ENCODE measurements at regions not wholly inside any gene's neighbourhood (a gene's known extent, or its start where the extent isn't known, plus 50 kb on each side); places are given as distances from the start of the nearest gene placed in this dataset.
"Not testable (repeated sequence)": the region's sequence is repeated elsewhere in the genome, so short reads cannot be mapped to it uniquely, and the experiment has no call there.

GRCh38 chr15:96146726-96147125 lies 183.8 kb upstream of the NR2F2 start:
- Histone ChIP-seq H3K9me3 (ENCODE audit: insufficient read depth, low read length) (no peaks in the 10 kb centered on the region), H3K4me3 (ENCODE audit: insufficient read length, low read depth) (no peak overlapping the region), H3K4me1 (ENCODE audit: insufficient read depth, insufficient read length) (no peaks in the 10 kb centered on the region), H3K27me3 (ENCODE audit: insufficient read depth, insufficient read length) (no peaks in the 10 kb centered on the region), H3K9ac (ENCODE audit: insufficient read length, low read depth) (no peak overlapping the region), H3K36me3 (ENCODE audit: insufficient read depth, insufficient read length, low read length) (no peaks in the 10 kb centered on the region)
- no peak for DNase-seq (ENCODE audit: low read depth, low spot score)
- TF ChIP-seq ZNF274 (IDR thresholded peaks at IDR 0.05; ENCODE audit: low read depth, low read length) (no peak), SUZ12 (IDR thresholded peaks at IDR 0.05; ENCODE audit: extremely low read depth, insufficient read depth, insufficient read length) (no peak), YY1 (IDR thresholded peaks at IDR 0.05; ENCODE audit: insufficient read depth, insufficient read length) (no peak)

GRCh38 chr15:96147267-96147666 lies 183.2 kb upstream of the NR2F2 start:
- no peaks in the 10 kb centered on the region for H3K9me3 ChIP-seq (ENCODE audit: insufficient read depth, low read length)
- no peak for TF ChIP-seq YY1 (IDR thresholded peaks at IDR 0.05; ENCODE audit: insufficient read depth, insufficient read length)
- no peak for TF ChIP-seq SUZ12 (IDR thresholded peaks at IDR 0.05; ENCODE audit: extremely low read depth, insufficient read depth, insufficient read length)
- TF ChIP-seq ZNF274 (IDR thresholded peaks at IDR 0.05; ENCODE audit: low read depth, low read length): no peak
- no peaks in the 10 kb centered on the region for H3K4me1 ChIP-seq (ENCODE audit: insufficient read depth, insufficient read length)
- no peak overlapping the region for H3K9ac ChIP-seq (ENCODE audit: insufficient read length, low read depth)
- no peaks in the 10 kb centered on the region for H3K27me3 ChIP-seq (ENCODE audit: insufficient read depth, insufficient read length)
- no peak for DNase-seq (ENCODE audit: low read depth, low spot score)
- H3K4me3 ChIP-seq (ENCODE audit: insufficient read length, low read depth): no peak overlapping the region
- H3K36me3 ChIP-seq (ENCODE audit: insufficient read depth, insufficient read length, low read length): no peaks in the 10 kb centered on the region

- Histone ChIP-seq H3K9me3 (ENCODE audit: insufficient read depth, low read length) (no peaks in the 10 kb centered on the region), H3K9ac (ENCODE audit: insufficient read length, low read depth) (no peak overlapping the region), H3K36me3 (ENCODE audit: insufficient read depth, insufficient read length, low read length) (no peaks in the 10 kb centered on the region), H3K27me3 (ENCODE audit: insufficient read depth, insufficient read length) (no peaks in the 10 kb centered on the region), H3K4me3 (ENCODE audit: insufficient read length, low read depth) (no peak overlapping the region), H3K4me1 (ENCODE audit: insufficient read depth, insufficient read length) (no peaks in the 10 kb centered on the region)
- DNase-seq (ENCODE audit: low read depth, low spot score): no peak
- no peak for TF ChIP-seq SUZ12 (IDR thresholded peaks at IDR 0.05; ENCODE audit: extremely low read depth, insufficient read depth, insufficient read length)
- TF ChIP-seq ZNF274 (IDR thresholded peaks at IDR 0.05; ENCODE audit: low read depth, low read length): no peak
- no peak for TF ChIP-seq YY1 (IDR thresholded peaks at IDR 0.05; ENCODE audit: insufficient read depth, insufficient read length)
These were observed 180.2 kb upstream of the NR2F2 start for GRCh38 chr15:96150254-96150653.

- not testable (repeated sequence) for H3K4me1 ChIP-seq (ENCODE audit: insufficient read depth, insufficient read length); H3K9ac ChIP-seq (ENCODE audit: insufficient read length, low read depth); H3K4me3 ChIP-seq (ENCODE audit: insufficient read length, low read depth); H3K27me3 ChIP-seq (ENCODE audit: insufficient read depth, insufficient read length); H3K9me3 ChIP-seq (ENCODE audit: insufficient read depth, low read length); DNase-seq (ENCODE audit: low read depth, low spot score); H3K36me3 ChIP-seq (ENCODE audit: insufficient read depth, insufficient read length, low read length)
These were observed 178.8 kb upstream of the NR2F2 start for GRCh38 chr15:96151749-96152148.

GRCh38 chr15:96153929-96154328 lies 176.6 kb upstream of the NR2F2 start:
- Histone ChIP-seq H3K9ac (ENCODE audit: insufficient read length, low read depth) (no peak overlapping the region), H3K36me3 (ENCODE audit: insufficient read depth, insufficient read length, low read length) (no peaks in the 10 kb centered on the region), H3K27me3 (ENCODE audit: insufficient read depth, insufficient read length) (no peaks in the 10 kb centered on the region), H3K4me1 (ENCODE audit: insufficient read depth, insufficient read length) (no peaks in the 10 kb centered on the region), H3K4me3 (ENCODE audit: insufficient read length, low read depth) (no peak overlapping the region), H3K9me3 (ENCODE audit: insufficient read depth, low read length) (no peaks in the 10 kb centered on the region)
- TF ChIP-seq SUZ12 (IDR thresholded peaks at IDR 0.05; ENCODE audit: extremely low read depth, insufficient read depth, insufficient read length): no peak
- TF ChIP-seq YY1 (IDR thresholded peaks at IDR 0.05; ENCODE audit: insufficient read depth, insufficient read length): no peak
- no peak for TF ChIP-seq ZNF274 (IDR thresholded peaks at IDR 0.05; ENCODE audit: low read depth, low read length)
- no peak for DNase-seq (ENCODE audit: low read depth, low spot score)

GRCh38 chr15:96158938-96159337 lies 171.6 kb upstream of the NR2F2 start:
- TF ChIP-seq YY1 (IDR thresholded peaks at IDR 0.05; ENCODE audit: insufficient read depth, insufficient read length): no peak
- no peak for TF ChIP-seq SUZ12 (IDR thresholded peaks at IDR 0.05; ENCODE audit: extremely low read depth, insufficient read depth, insufficient read length)
- no peak for TF ChIP-seq ZNF274 (IDR thresholded peaks at IDR 0.05; ENCODE audit: low read depth, low read length)
- Histone ChIP-seq H3K4me3 (ENCODE audit: insufficient read length, low read depth) (no peak overlapping the region), H3K9ac (ENCODE audit: insufficient read length, low read depth) (no peak overlapping the region), H3K9me3 (ENCODE audit: insufficient read depth, low read length) (no peaks in the 10 kb centered on the region), H3K27me3 (ENCODE audit: insufficient read depth, insufficient read length) (no peaks in the 10 kb centered on the region), H3K36me3 (ENCODE audit: insufficient read depth, insufficient read length, low read length) (no peaks in the 10 kb centered on the region), H3K4me1 (ENCODE audit: insufficient read depth, insufficient read length) (no peaks in the 10 kb centered on the region)
- DNase-seq (ENCODE audit: low read depth, low spot score): no peak

- DNase-seq (ENCODE audit: low read depth, low spot score): no peak
- no peak for TF ChIP-seq ZNF274 (IDR thresholded peaks at IDR 0.05; ENCODE audit: low read depth, low read length)
- no peak for TF ChIP-seq SUZ12 (IDR thresholded peaks at IDR 0.05; ENCODE audit: extremely low read depth, insufficient read depth, insufficient read length)
- no peak for TF ChIP-seq YY1 (IDR thresholded peaks at IDR 0.05; ENCODE audit: insufficient read depth, insufficient read length)
- H3K9ac ChIP-seq (ENCODE audit: insufficient read length, low read depth): no peak overlapping the region
- H3K9me3 ChIP-seq (ENCODE audit: insufficient read depth, low read length): no peaks in the 10 kb centered on the region
- no peaks in the 10 kb centered on the region for H3K4me1 ChIP-seq (ENCODE audit: insufficient read depth, insufficient read length)
- H3K36me3 ChIP-seq (ENCODE audit: insufficient read depth, insufficient read length, low read length): no peaks in the 10 kb centered on the region
- H3K27me3 ChIP-seq (ENCODE audit: insufficient read depth, insufficient read length): no peaks in the 10 kb centered on the region
- H3K4me3 ChIP-seq (ENCODE audit: insufficient read length, low read depth): no peak overlapping the region
These were observed 170.2 kb upstream of the NR2F2 start for GRCh38 chr15:96160269-96160668.

GRCh38 chr15:96160800-96161199 lies 169.7 kb upstream of the NR2F2 start:
- no peak for DNase-seq (ENCODE audit: low read depth, low spot score)
- TF ChIP-seq YY1 (IDR thresholded peaks at IDR 0.05; ENCODE audit: insufficient read depth, insufficient read length) (no peak), ZNF274 (IDR thresholded peaks at IDR 0.05; ENCODE audit: low read depth, low read length) (no peak), SUZ12 (IDR thresholded peaks at IDR 0.05; ENCODE audit: extremely low read depth, insufficient read depth, insufficient read length) (no peak)
- no peak overlapping the region for H3K4me3 ChIP-seq (ENCODE audit: insufficient read length, low read depth)

More at GRCh38 chr15:96160800-96161199, 169.7 kb upstream of the NR2F2 start:
- Histone ChIP-seq H3K27me3 (ENCODE audit: insufficient read depth, insufficient read length) (no peaks in the 10 kb centered on the region), H3K9me3 (ENCODE audit: insufficient read depth, low read length) (no peaks in the 10 kb centered on the region), H3K9ac (ENCODE audit: insufficient read length, low read depth) (no peak overlapping the region), H3K4me1 (ENCODE audit: insufficient read depth, insufficient read length) (no peaks in the 10 kb centered on the region), H3K36me3 (ENCODE audit: insufficient read depth, insufficient read length, low read length) (no peaks in the 10 kb centered on the region)
